BJ (cell line): ENCODE measurements at regions not wholly inside any gene's neighbourhood (a gene's known extent, or its start where the extent isn't known, plus 50 kb on each side); places are given as distances from the start of the nearest gene placed in this dataset.

Experiments
- CTCF ChIA-PET: fragments of 350-600 bp; formaldehyde crosslinking; extraction: SDS; loops from one replicate; lab custom pipeline; 2021; ENCODE audit warnings: antibody characterized with exemption, inconsistent platforms; lab: Yijun Ruan, JAX
- POLR2A ChIA-PET: fragments of 300-600 bp; sonication (Branson Sonifier 250); formaldehyde crosslinking; extraction: SDS; loops from one replicate; lab custom pipeline; 2021; ENCODE audit warnings: antibody characterized with exemption; lab: Charles Lee
- DNase-seq: peaks from one replicate; pipeline ENCODE4 v3.0.0-alpha.2; 2011; ENCODE audit warnings: low read depth
- H3K27me3 ChIP-seq: 2 replicates; pipeline ENCODE4 v1.6.0; 2011; ENCODE audit warnings: low read length; ENCODE audit not compliant: control insufficient read depth, insufficient read depth
- H3K36me3 ChIP-seq: 2 replicates; pipeline ENCODE4 v1.5.1; 2011; ENCODE audit warnings: low read length; ENCODE audit not compliant: control insufficient read depth, insufficient read depth
- H3K4me3 ChIP-seq: 2 replicates; pipeline ENCODE4 v1.5.1; 2011; ENCODE audit warnings: low read depth, mild to moderate bottlenecking, control low read depth, low read length
- CTCF ChIP-seq: IDR thresholded peaks from 2 replicates; pipeline ENCODE4 v1.5.1; 2011; ENCODE audit warnings: low read depth, mild to moderate bottlenecking, control low read depth, inconsistent platforms, low read length, moderate library complexity; ENCODE audit not compliant: insufficient read depth

GRCh38 chr4:63607169-63607872 is 801.9 kb downstream of the TECRL start:
- DNase-seq: no peak
- Histone ChIP-seq H3K36me3 (no peaks in the 10 kb centered on the region), H3K27me3 (no peaks in the 10 kb centered on the region), H3K4me3 (no peak overlapping the region)
- ChIA-PET POLR2A (no interaction called here), CTCF (no interaction called here)
- TF ChIP-seq CTCF: no peak

GRCh38 chr4:63589796-63590195 is 819.5 kb downstream of the TECRL start:
- Histone ChIP-seq H3K36me3 (no peaks in the 10 kb centered on the region), H3K27me3 (no peaks in the 10 kb centered on the region), H3K4me3 (no peak overlapping the region)
- CTCF ChIA-PET: no interaction called here
- TF ChIP-seq CTCF: no peak
- POLR2A ChIA-PET: no interaction called here
- no peak for DNase-seq

- no peak for DNase-seq
- ChIA-PET POLR2A (no interaction called here), CTCF (no interaction called here)
- no peak for TF ChIP-seq CTCF
- H3K4me3 ChIP-seq: no peak overlapping the region
- H3K27me3 ChIP-seq: no peaks in the 10 kb centered on the region
- no peaks in the 10 kb centered on the region for H3K36me3 ChIP-seq
These were observed 825.7 kb downstream of the TECRL start for GRCh38 chr4:63583561-63583960.

- DNase-seq: no peak
- no peaks in the 10 kb centered on the region for H3K27me3 ChIP-seq
- H3K36me3 ChIP-seq: no peaks in the 10 kb centered on the region
- TF ChIP-seq CTCF: no peak
- CTCF ChIA-PET: no interaction called here
- POLR2A ChIA-PET: no interaction called here
- H3K4me3 ChIP-seq: no peak overlapping the region
These were observed 826.2 kb downstream of the TECRL start for GRCh38 chr4:63583007-63583406.

GRCh38 chr4:63580796-63581475 is 828.3 kb downstream of the TECRL start:
- TF ChIP-seq CTCF: no peak
- Histone ChIP-seq H3K4me3 (no peak overlapping the region), H3K36me3 (no peaks in the 10 kb centered on the region), H3K27me3 (no peaks in the 10 kb centered on the region)
- CTCF ChIA-PET: no interaction called here
- POLR2A ChIA-PET: no interaction called here
- no peak for DNase-seq
